Epithelial cell of proximal tubule (primary cell): ENCODE measurements at regions not wholly inside any gene's neighbourhood (a gene's known extent, or its start where the extent isn't known, plus 50 kb on each side); places are given as distances from the start of the nearest gene placed in this dataset.

Experiments used
- DNase-seq: peaks from one replicate; pipeline ENCODE4 v3.0.0-alpha.2; 2011; ENCODE audit warnings: low read depth
- H3K4me3 ChIP-seq: 2 replicates; pipeline ENCODE4 v1.5.1; 2011; ENCODE audit warnings: low read depth, mild to moderate bottlenecking, low read length
- TF ChIP-seq, protein P1 (sequence below): conservative IDR thresholded peaks from 2 replicates; pipeline ENCODE4 v1.5.1; 2012; ENCODE audit warnings: low read depth, mild to moderate bottlenecking, low read length

DNA sequence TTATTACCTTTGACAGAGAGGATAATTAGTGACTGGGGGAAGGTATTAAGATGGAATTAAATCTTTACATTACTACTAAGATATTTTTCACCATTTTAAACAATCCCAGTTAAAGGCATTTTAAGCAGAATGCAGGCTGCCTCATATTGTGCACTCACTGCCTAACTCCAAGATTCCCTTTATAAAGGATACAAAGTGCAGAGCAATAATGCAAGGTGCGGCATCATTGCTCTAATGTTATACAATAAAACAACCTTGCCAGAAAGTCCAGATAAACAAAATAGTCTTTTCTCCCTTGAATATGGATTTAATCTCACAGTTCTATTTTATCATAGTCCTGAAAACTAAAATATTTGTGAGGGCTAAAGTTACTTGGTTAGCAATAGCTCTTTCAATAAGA lies 1031.6 kb upstream of the SEMA6D start:
- TF ChIP-seq, protein P1, sequence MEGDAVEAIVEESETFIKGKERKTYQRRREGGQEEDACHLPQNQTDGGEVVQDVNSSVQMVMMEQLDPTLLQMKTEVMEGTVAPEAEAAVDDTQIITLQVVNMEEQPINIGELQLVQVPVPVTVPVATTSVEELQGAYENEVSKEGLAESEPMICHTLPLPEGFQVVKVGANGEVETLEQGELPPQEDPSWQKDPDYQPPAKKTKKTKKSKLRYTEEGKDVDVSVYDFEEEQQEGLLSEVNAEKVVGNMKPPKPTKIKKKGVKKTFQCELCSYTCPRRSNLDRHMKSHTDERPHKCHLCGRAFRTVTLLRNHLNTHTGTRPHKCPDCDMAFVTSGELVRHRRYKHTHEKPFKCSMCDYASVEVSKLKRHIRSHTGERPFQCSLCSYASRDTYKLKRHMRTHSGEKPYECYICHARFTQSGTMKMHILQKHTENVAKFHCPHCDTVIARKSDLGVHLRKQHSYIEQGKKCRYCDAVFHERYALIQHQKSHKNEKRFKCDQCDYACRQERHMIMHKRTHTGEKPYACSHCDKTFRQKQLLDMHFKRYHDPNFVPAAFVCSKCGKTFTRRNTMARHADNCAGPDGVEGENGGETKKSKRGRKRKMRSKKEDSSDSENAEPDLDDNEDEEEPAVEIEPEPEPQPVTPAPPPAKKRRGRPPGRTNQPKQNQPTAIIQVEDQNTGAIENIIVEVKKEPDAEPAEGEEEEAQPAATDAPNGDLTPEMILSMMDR, result no peak
- no peak for DNase-seq
- H3K4me3 ChIP-seq, result no peak overlapping the region

DNA sequence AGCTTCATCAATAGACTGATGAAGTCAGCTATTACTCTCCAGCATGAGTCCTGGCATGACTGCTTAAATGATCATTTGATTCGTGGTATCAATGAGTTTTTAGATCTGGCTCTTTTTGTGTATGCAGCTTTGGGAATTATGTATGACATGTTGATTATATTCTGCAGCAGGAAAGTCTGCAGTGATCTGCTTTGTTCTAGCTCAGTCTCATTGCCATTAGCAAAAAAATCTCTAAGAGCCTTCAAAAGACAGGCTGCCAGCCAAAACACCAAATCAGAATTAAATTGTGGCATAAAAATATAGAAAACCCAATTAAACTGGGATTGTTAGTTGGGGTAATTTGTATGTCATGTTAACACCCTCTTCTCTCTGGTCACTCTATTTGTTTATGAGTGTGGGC lies 1021.0 kb upstream of the SEMA6D start:
- no peak overlapping the region for H3K4me3 ChIP-seq
- DNase-seq, result no peak
- TF ChIP-seq, protein P1, result no peak

DNA sequence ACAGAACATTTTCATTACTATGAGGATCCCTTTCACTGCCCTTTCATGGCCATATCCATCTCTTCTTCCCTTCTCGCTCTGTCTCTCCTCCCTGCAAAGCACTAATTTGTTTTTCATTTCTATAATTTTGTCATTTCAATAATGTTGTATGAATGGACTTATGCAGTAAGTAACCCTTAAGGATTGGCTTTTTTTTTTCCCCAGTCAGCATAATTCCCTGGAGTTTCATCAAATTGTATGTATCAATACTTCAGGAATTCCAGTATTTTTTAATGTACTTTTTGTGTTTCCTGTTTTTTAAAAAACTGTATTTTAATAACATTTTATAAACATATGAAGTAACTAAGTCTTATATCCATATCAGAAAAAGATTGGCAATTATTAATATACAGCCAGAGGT lies 1016.0 kb upstream of the SEMA6D start:
- no peak for DNase-seq
- no peak overlapping the region for H3K4me3 ChIP-seq
- TF ChIP-seq, protein P1, result no peak

DNA sequence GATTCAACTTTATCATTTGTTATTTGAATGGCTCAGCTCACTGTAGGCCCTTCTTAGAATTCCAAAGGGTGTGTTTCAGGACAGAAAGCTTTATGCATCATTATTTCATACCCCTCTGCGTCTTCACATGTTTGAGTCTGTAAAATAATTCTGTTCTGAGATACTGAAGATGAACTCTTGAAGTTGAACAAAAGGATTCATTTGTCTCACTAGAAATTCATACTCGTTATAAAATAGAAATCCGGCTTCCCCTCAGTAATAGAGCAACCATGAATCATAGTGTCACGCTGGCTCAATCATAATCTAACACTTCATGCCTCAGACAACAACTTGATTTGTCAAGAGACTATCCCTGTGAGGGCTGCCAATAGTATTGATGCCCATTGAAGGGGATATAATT lies 1015.4 kb upstream of the SEMA6D start:
- TF ChIP-seq, protein P1, result no peak
- no peak overlapping the region for H3K4me3 ChIP-seq
- no peak for DNase-seq

DNA sequence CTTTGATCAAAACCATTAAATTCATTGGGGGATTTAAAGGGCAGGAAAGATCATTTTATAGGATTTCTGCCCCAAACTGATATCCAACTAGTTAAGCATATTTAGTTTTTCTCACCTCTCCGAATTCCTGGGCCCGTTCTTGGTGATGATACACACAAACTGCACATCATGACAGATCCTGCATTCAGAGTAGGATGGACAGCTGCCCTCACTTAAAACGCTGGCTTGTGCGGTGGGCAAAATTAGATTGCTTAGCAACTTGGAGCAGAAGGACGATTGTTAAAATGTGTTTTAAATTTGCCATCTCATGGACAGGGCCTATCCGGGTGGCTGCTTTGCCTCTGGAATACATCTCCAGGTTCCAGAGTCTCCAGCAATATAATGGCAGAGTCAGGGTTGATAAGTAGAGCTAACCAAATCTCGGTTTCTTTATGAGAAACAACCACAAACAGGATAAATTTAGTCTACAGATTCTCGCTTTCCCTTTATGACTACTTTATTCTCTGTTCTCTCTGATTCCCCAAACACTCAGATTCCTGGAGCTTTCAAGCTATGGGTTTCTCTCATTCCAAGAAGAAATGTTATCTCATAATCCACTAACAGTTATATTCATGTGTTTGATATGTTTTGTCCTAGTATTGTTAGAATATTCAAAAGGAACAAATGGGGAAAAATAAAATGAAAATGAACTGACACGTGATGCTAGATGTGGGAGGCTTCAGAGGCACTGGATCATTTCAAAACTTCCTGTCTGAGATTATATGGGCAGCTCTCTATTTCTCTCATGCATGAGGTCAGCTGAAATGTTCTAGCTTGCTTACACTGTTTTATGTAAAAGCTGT lies 1014.1 kb upstream of the SEMA6D start:
- no peak overlapping the region for H3K4me3 ChIP-seq
- DNase-seq, result no peak
- TF ChIP-seq, protein P1, result no peak

DNA sequence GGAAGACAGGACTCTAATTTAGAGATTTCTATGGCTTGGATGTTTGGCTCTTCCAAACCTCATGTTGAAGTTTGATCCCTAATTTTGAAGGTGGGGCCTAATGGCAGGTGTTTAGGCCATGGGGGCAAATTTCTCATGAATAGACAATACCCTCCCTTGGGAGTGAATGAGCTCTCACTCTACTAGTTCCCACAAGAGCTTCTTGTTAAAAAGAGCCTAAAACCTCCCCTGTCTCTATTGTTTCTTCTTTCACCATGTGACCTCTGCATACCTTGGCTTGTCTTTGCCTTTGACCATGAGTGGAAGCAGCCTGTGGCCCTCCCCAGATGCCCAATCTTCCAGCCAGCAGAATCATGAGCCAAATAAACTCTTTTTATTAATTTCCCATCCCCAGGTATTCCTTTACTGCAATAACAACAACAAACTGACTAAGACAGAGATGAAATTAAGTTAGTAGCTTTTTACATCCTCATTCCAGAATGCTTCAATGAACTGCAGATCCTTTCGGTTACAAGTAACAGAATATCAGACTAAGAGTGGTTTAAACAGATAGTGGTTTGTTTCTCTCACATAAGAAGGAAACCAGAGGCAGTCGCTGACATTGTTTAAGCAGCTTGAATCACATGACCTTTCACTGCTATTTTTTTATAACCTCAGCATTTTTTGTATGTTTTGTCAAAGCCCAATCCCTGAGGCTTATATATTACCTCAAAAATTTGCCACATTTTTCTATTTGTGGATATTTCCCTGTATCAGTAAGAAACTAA lies 1013.3 kb upstream of the SEMA6D start:
- H3K4me3 ChIP-seq, result no peak overlapping the region
- no peak for DNase-seq

More for the DNA sequence above, 1013.3 kb upstream of the SEMA6D start:
- TF ChIP-seq, protein P1, result no peak
